ENCODE measurements at regions not wholly inside any gene's neighbourhood (a gene's known extent, or its start where the extent isn't known, plus 50 kb on each side); places are given as distances from the start of the nearest gene placed in this dataset.
"Not testable (repeated sequence)": the region's sequence is repeated elsewhere in the genome, so short reads cannot be mapped to it uniquely, and the experiment has no call there.

GRCh38 chr9:100714372-100715099, 136.7 kb downstream of the CAVIN4 start:
- peak; percentile 20 for DNase-seq (ENCODE audit: low read depth)

DNA sequence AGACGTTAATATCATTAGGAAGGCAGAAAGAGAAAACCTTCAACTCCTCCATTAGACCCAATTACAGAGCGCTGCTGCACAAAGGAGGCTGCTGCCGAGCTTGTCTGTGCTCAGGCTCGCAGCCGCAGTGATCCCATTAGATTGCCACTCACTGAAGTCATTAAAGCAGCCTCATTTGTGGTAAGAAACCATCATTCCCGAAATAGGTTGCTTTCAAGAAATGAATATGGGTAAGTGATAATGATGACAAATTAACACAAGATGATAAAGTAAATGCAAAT, 137.2 kb downstream of the CAVIN4 start:
- no peak for DNase-seq (ENCODE audit: low read depth)

DNA sequence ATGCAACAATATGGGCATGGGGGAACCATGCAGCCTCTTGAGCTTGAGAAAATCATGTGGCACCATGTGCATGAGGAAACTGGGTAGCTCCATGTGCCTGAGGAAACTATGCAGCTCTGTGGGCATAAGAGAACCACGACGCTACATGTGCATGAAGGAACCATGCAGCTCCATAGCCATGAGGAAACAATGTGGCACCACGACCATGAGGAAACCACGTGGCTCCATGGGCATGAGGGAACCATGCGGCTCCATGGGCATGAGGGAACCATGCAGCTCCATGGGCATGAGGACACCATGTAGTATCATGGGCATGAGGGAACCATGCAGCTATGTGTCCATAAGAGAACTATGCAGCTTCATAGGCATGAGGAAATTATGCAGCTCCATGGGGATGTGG, 140.8 kb downstream of the CAVIN4 start:
- no peak for DNase-seq (ENCODE audit: low read depth)

DNA sequence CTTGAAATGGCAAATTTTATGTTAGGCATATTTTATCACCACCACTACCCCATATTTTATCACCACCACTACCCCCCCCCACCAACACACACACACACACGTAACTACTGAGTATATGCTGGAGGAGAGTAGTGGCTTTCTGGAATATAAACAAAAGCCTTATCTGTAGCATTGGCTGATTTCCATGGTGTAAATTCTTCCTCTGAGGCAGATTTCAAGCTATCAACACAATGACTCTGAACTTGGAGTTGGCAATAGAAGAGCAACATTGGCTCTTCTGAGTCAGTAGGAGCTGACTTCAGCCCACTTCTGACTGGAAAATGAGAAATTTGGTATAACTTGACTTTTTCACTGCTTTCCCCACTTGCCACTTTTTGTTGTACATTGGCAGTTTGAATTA, 143.0 kb downstream of the CAVIN4 start:
- DNase-seq (ENCODE audit: low read depth), result no peak

DNA sequence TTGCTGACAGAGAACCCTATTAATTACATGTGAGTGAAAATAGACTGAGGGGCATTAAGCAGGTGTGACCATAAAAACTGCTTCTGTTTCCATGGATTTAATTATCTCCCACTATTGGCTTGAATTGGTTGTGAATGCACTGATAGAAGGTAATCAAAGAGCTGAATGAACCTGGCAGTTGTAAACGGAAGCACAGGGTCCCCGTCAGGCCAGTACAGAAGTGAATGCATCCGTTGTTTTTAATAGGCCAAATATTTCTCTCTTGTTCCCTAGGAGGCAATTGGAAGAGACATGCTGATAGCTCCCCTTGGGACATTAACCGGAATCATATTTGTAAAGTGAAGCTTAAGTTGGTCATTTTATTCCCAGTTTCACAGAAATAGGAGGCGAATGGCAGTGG, 147.0 kb downstream of the CAVIN4 start:
- DNase-seq (ENCODE audit: low read depth), result no peak

GRCh38 chr9:100725371-100725770, 147.5 kb downstream of the CAVIN4 start:
- DNase-seq (ENCODE audit: low read depth), result no peak

- no peak for DNase-seq (ENCODE audit: low read depth)
Observed at GRCh38 chr9:100729336-100729895, 151.5 kb downstream of the CAVIN4 start.

DNA sequence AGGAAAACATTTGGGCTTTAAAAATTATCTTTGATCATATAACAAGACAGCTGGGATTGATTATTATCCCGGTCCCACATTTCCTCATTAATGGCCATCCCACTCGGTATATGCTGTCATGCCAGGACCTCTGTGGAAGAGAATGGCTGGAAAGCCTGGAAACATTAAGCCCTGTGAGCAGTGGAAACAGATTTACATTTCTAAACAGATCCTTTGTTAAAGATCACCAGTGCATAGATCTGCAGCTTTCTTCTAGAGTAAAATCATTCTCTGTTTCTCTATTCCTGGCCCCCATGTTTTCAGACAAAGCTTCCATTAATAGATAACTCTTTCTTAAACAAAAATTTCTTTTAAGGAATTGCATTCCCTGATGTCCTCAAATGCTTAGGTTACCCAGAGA, 152.2 kb downstream of the CAVIN4 start:
- DNase-seq (ENCODE audit: low read depth), result no peak

DNA sequence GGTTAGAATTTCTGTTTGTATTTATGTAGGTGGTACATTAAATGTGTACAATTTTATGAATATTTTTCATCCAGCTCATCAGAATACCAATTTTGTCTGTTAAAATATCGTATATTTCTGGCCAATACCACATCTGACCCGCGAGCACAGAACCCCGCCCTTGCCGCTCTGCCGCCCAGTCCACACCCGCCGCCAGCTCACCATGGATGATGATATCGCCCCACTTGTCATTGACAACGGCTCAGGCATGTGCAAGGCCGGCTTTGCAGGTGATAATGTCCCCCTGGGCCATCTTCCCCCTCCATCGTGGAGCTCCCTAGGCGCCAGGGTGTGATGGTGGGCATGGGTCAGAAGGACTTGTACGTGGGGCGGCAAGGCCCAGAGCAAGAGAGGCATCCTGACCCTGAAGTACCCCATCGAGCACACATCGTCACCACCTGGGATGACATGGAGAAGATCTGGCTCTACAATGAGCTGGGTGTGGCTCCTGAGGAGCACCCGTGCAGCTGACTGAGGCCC, 153.2 kb downstream of the CAVIN4 start:
- DNase-seq (ENCODE audit: low read depth), result no peak

- no peak for DNase-seq (ENCODE audit: low read depth)
Observed at GRCh38 chr9:100731557-100731956, 153.7 kb downstream of the CAVIN4 start.

DNA sequence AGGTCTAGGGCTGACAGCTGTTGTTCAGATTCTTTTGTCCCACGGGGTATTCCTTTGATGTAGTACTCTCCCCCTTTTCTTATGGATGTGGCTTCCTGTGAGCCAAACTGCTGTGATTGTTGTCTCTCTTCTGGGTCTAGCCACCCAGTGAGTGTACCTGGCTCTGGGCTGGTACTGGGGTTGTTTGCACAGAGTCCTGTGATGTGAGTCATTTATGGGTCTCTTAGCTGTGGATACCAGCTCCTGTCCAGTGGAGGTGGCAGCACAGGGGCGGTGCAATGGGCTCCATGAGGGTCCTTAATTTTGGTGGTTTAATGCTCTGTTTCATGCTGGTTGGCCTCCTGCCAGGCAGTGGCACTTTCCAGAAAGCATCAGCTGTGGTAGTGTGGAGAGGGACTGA, 161.3 kb downstream of the CAVIN4 start:
- no peak for DNase-seq (ENCODE audit: low read depth)

DNA sequence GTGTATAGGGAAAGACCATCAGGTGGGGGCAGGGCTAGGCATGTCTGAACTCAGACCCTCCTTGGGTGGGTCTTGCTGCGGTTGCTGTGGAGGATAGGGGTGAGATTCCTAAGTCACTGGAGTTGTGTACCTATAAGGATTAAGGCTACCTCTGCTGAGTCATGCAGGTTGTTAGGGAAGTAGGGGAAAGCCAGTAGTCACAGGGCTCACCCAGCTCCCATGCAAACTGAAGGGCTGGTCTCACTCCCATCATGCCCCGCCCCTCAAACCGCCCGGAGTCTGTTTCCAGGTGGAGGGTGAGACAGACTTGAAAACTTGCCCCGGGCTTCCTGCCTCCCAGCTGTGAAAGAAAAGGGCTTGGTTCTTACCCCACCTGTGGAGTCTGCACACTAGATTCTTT, 161.8 kb downstream of the CAVIN4 start:
- no peak for DNase-seq (ENCODE audit: low read depth)

DNA sequence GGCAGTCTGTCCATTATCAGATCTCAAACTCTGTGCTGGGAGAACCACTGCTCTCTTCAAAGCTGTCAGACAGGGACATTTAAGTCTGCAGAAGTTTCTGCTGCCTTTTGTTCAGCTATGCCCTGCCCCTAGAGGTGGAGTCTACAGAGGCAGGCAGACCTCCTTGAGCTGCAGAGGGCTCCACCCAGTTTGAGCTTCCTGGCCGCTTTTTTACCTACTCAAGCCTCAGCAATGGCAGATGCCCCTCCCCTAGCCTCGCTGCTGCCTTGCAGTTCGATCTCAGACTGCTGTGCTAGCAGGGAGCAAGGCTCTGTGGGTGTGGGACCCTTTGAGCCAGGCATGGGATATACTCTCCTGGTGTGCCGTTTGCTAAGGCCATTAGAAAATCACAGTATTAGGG, 171.1 kb downstream of the CAVIN4 start:
- not testable (repeated sequence) for DNase-seq (ENCODE audit: low read depth)

DNA sequence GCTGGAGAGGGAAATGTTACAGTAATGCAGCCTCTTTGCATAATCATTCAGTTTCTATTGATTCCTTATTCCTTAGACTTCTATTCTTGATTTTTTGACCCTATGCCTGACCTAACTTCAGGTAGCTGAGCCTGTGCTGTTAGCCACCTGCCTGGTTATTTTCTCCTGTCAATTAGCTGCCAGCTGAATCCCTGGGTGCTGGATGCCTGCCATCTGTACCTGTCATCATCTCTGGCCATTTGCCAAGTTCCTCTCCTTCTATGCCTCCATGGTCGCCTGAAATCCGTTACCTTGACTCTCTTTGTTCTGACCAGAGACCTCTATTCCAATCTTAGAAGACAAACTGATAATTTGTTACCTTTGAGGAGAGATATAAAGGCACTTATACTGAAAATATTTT, 178.3 kb downstream of the CAVIN4 start:
- no peak for DNase-seq (ENCODE audit: low read depth)

DNA sequence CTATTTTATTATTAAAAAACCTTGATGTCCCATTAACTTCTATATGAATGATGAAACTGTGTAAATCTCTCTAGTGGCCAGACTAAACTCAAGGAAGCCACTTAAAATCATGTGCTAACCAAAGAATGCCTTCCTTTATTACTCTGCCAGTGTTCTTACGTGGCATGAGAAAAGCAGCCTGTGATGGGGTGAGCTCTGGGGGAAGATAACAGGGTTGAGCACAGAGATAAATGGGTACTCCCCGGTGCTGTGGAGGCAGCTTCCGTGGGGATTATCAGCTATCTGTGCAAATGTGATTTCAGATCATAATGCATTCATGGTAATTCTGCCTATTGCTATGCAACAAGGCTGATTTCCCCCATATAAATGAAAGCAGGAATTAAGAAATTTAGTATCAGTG, 181.3 kb downstream of the CAVIN4 start:
- no peak for DNase-seq (ENCODE audit: low read depth)

- no peak for DNase-seq (ENCODE audit: low read depth)
Observed at GRCh38 chr9:100761276-100761802, 183.5 kb downstream of the CAVIN4 start.

DNA sequence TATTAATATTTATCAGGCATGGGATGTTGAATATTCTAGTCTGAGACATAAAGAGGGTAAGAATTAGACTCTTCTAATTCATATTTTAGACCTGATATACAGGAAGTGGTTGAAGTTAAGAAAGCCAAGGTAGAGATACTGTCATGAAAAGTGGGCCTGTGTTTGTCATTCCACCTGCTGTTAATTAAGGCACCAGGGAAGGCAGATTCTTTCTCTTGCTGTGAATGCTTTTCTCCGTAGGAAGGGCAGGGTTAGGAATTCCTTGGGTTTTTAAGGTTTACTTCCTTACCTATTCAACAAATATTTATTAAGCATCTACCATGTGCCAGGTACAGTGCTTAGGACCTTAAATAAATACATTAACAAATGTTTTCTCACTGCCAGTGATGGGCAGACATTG, 196.4 kb downstream of the CAVIN4 start:
- no peak for DNase-seq (ENCODE audit: low read depth)

DNA sequence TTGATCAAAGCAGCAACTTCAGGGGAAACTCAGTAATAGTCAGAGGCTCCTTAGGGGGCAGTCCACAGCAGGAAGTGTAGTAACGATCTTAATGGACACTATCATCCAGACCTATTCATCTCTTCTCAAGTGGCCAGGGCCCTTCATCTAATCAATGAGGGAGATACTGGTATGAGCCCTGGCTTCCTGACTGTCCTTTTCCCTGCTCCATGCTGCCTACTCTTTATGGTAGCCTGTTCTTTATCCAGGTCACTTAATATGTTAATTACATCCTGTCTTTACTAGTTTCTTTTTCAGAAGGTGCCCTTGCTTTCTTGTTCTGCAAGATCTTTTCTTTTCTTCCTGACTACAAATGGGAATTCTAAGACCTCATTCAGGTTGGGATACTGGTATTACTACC, 197.1 kb downstream of the CAVIN4 start:
- DNase-seq (ENCODE audit: low read depth), result no peak

DNA sequence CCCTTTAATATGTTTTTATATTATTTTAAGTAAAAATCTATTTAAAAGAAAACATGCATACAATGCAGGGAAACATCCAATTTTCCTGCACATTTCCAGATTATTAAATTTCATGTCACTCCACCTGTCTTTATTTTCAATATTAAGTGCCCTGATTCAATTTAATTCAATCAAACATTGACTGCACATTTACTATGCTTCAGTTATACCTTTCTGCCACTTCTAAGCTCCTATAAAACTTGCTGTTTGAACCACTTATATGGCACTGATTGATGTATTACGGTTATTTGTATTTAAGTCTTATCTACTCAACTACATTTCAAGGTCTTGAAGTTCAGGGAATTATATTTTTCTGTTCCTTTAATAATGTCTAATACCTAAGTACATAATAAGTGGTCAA, 198.0 kb downstream of the CAVIN4 start:
- no peak for DNase-seq (ENCODE audit: low read depth)

DNA sequence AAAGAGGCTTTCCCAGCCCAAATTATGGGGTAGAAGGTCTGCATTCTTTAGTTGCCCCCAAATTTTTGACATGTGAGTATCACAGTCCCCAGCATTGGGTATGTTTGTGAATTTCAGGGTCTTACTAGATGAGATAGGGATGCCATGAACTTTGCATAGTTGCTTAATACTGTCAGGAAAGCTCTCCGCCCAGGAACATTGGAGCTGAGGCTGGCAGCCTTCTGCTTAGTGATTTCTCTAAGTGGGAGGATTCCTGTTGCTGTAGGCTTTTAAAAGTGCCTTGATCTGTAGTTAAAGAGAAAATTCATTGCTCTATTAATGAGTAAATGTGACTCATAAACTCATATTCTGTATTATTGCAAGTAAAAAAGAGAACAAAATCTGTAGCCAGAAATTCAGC, 206.9 kb downstream of the CAVIN4 start:
- DNase-seq (ENCODE audit: low read depth), result no peak

DNA sequence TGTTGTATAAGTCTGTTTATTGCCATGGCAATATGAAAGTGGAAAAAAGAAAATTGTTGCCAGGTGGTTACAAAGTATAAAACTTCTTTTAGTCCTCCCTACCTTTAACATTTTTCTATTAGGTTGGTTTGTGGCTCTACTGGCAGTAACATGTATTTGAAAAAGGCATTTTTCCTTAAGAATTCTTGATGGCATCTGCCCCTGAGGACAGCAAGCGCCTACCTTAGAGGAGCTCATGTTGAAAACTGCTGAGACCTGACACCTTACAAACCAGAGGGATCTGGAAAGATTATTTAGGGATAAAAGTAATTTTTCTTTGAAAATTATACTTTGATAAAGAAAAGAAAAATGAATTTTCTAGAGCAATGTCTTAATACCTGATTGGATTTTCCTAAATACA, 208.1 kb downstream of the CAVIN4 start:
- no peak for DNase-seq (ENCODE audit: low read depth)

- no peak for DNase-seq (ENCODE audit: low read depth)
Observed at GRCh38 chr9:100794738-100795269, 216.9 kb downstream of the CAVIN4 start.

GRCh38 chr9:100803956-100804355, 224.6 kb upstream of the PLPPR1 start:
- DNase-seq (ENCODE audit: low read depth), result no peak

- DNase-seq (ENCODE audit: low read depth), result no peak
Observed at GRCh38 chr9:100811643-100812042, 216.9 kb upstream of the PLPPR1 start.
